Activated naive CD4-positive, alpha-beta T cell treated with anti-CD3 and anti-CD28 coated beads, Interleukin-2, amount 10 ng/mL, durations not matched to agents 7 days and 5 days (primary cell): ENCODE measurements at regions not wholly inside any gene's neighbourhood (a gene's known extent, or its start where the extent isn't known, plus 50 kb on each side); places are given as distances from the start of the nearest gene placed in this dataset.
"Not testable (repeated sequence)": the region's sequence is repeated elsewhere in the genome, so short reads cannot be mapped to it uniquely, and the experiment has no call there.

Source experiments
- CTCF ChIA-PET: fragments of 350-600 bp; sonication (Branson Sonifier 250); formaldehyde crosslinking; loops from one replicate; lab custom pipeline; 2021; ENCODE audit warnings: antibody characterized with exemption; lab: Charles Lee
- DNase-seq: peaks from one replicate; pipeline ENCODE4 v3.0.0-alpha.2; 2020
- H3K27ac Mint-ChIP-seq: one replicate; pipeline ENCODE4 v1.8.0; 2021; ENCODE audit warnings: mild to moderate bottlenecking, moderate library complexity, mixed read lengths
- H3K27me3 Mint-ChIP-seq: one replicate; pipeline ENCODE4 v1.8.0; 2021; ENCODE audit warnings: mild to moderate bottlenecking, mixed read lengths
- H3K36me3 Mint-ChIP-seq: one replicate; pipeline ENCODE4 v1.8.0; 2021; ENCODE audit warnings: mixed read lengths
- H3K4me1 Mint-ChIP-seq: one replicate; pipeline ENCODE4 v1.8.0; 2021; ENCODE audit warnings: mixed read lengths
- H3K4me3 Mint-ChIP-seq: one replicate; pipeline ENCODE4 v1.8.0; 2021; ENCODE audit warnings: mild to moderate bottlenecking, moderate library complexity, mixed read lengths
- H3K9me3 Mint-ChIP-seq: one replicate; pipeline ENCODE4 v1.8.0; 2021; ENCODE audit warnings: mixed read lengths

DNA sequence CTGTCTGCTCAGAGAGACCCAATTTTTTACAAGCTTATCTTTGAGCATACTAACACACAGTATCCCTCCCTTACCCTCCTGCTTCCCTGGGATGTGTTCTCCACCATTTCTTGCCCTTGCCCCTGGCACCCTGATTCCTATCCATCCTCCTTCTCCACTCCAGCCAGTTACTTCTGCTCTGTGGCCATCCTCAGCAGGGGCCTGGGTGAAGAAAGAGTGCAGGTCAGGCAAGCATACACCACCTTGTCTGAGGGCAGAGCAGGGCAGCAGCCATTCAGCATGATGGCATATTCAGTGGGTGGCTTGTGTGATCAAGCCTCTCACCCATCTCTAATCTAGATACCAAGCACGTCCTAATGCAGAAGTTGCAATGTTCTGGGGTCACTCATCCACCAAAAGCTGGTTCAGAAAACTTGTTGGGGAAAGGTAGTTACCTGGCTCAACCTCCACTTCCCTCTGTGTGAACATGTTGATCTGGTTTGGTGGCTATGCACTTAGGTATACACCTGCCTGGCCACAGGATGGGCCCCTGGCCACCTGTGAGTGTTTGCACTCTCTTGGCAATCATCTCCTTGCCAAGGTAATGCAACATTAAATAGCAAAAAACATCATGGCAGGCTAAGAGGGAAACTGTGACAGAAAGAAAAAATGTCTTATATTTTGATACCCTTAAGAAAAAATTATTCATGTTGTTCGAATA is 900.3 kb upstream of the MIR17HG start:
- no peaks in the 10 kb centered on the region for H3K4me1 Mint-ChIP-seq
- CTCF ChIA-PET: no interaction called here
- peaks cover 12% of the 10 kb centered on the region for H3K9me3 Mint-ChIP-seq
- no peak for DNase-seq
- no peaks in the 10 kb centered on the region for H3K27me3 Mint-ChIP-seq
- H3K4me3 Mint-ChIP-seq: no peak overlapping the region
- H3K27ac Mint-ChIP-seq: no peak overlapping the region
- no peaks in the 10 kb centered on the region for H3K36me3 Mint-ChIP-seq

- Mint-ChIP-seq H3K27me3 (no peaks in the 10 kb centered on the region), H3K36me3 (no peaks in the 10 kb centered on the region), H3K9me3 (peaks cover 12% of the 10 kb centered on the region), H3K27ac (no peak overlapping the region), H3K4me1 (no peaks in the 10 kb centered on the region), H3K4me3 (no peak overlapping the region)
- no peak for DNase-seq
- CTCF ChIA-PET: no interaction called here
These were observed 899.8 kb upstream of the MIR17HG start for GRCh38 chr13:90447734-90448101.

GRCh38 chr13:90448466-90449037 is 898.9 kb upstream of the MIR17HG start:
- H3K4me3 Mint-ChIP-seq: no peak overlapping the region
- CTCF ChIA-PET: interaction anchor here (0.7 kb wide), 1 partner anchor 13 kb away, joined by 3 read pairs; no protein-coding TSS in a partner anchor
- no peak overlapping the region for H3K27ac Mint-ChIP-seq
- no peaks in the 10 kb centered on the region for H3K4me1 Mint-ChIP-seq
- peaks cover 12% of the 10 kb centered on the region for H3K9me3 Mint-ChIP-seq
- no peaks in the 10 kb centered on the region for H3K27me3 Mint-ChIP-seq
- no peak for DNase-seq
- H3K36me3 Mint-ChIP-seq: no peaks in the 10 kb centered on the region

DNA sequence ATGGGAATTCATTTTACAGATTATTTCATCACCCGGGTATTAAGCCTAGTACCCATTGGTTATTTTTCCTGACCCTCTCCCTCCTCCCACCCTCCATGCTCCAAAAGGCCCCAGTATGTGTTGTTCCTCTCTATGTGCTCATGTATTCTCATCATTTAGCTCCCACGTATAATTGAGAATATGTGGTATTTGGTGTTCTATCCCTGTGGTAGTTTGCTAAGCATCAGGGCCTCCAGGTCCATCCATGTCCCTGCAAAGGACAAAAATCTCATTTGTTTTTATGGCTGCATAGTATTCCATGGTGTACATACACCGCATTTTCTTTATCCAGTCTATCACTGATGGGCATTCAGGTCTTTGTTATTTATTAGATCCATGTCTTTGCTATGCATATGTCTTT is 894.1 kb upstream of the MIR17HG start:
- Mint-ChIP-seq H3K4me1 (no peaks in the 10 kb centered on the region), H3K9me3 (peaks cover 8% of the 10 kb centered on the region), H3K36me3 (no peaks in the 10 kb centered on the region), H3K4me3 (no peak overlapping the region), H3K27me3 (no peaks in the 10 kb centered on the region), H3K27ac (no peak overlapping the region)
- CTCF ChIA-PET: no interaction called here
- DNase-seq: no peak

GRCh38 chr13:90454002-90454636 is 893.4 kb upstream of the MIR17HG start:
- no peak overlapping the region for H3K4me3 Mint-ChIP-seq
- no peak for DNase-seq
- CTCF ChIA-PET: no interaction called here
- no peaks in the 10 kb centered on the region for H3K27me3 Mint-ChIP-seq
- H3K4me1 Mint-ChIP-seq: no peaks in the 10 kb centered on the region
- no peaks in the 10 kb centered on the region for H3K36me3 Mint-ChIP-seq
- H3K27ac Mint-ChIP-seq: no peak overlapping the region
- H3K9me3 Mint-ChIP-seq: peaks cover 5% of the 10 kb centered on the region

GRCh38 chr13:90455067-90455466 is 892.4 kb upstream of the MIR17HG start:
- DNase-seq: no peak
- no peaks in the 10 kb centered on the region for H3K4me1 Mint-ChIP-seq
- peaks cover 5% of the 10 kb centered on the region for H3K9me3 Mint-ChIP-seq
- H3K36me3 Mint-ChIP-seq: no peaks in the 10 kb centered on the region
- H3K27me3 Mint-ChIP-seq: no peaks in the 10 kb centered on the region
- CTCF ChIA-PET: no interaction called here
- H3K4me3 Mint-ChIP-seq: no peak overlapping the region
- H3K27ac Mint-ChIP-seq: no peak overlapping the region

DNA sequence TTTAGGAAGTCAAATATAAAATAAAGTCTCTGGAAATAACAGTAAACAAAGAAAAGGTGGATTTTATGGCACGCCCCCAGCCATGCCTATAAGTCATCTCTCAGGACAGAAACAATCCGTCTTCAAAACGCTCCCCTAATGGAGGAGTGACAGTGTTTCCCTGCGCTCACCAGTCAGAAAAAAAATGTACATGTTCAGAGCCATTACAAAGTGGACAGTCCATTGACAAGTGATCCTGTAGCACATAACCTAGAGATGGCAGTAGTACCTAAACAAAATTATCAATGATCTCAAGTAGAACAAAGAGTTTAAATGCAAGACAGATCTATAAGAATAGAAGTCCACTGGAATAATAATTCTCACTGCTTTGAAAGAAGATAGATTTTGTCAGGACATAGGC is 891.7 kb upstream of the MIR17HG start:
- H3K4me3 Mint-ChIP-seq: no peak overlapping the region
- no peak overlapping the region for H3K27ac Mint-ChIP-seq
- no peaks in the 10 kb centered on the region for H3K36me3 Mint-ChIP-seq
- no peaks in the 10 kb centered on the region for H3K4me1 Mint-ChIP-seq
- CTCF ChIA-PET: no interaction called here
- H3K9me3 Mint-ChIP-seq: peaks cover 5% of the 10 kb centered on the region
- DNase-seq: no peak
- H3K27me3 Mint-ChIP-seq: no peaks in the 10 kb centered on the region

DNA sequence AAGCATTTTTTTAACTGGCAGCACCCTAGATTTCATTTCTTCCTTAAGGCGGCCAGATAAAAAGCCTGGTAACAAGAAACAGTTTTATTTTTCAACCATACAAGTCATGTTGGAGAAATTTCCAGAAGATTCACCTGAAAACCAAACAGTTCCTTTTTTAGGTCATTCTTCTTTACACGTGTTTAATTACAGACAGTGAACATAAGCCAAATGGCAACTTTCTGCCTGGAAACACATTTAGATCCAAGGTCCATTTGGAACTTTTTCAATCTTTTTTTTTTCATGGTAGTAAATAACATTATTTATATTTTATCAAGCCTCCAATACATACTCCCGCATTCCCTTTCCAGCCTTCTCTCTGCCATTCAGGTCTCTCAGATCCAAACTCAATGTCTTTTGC is 886.1 kb upstream of the MIR17HG start:
- Mint-ChIP-seq H3K4me3 (no peak overlapping the region), H3K36me3 (no peaks in the 10 kb centered on the region), H3K4me1 (no peaks in the 10 kb centered on the region), H3K27ac (no peak overlapping the region), H3K9me3 (peaks cover 9% of the 10 kb centered on the region), H3K27me3 (no peaks in the 10 kb centered on the region)
- CTCF ChIA-PET: no interaction called here
- DNase-seq: no peak

DNA sequence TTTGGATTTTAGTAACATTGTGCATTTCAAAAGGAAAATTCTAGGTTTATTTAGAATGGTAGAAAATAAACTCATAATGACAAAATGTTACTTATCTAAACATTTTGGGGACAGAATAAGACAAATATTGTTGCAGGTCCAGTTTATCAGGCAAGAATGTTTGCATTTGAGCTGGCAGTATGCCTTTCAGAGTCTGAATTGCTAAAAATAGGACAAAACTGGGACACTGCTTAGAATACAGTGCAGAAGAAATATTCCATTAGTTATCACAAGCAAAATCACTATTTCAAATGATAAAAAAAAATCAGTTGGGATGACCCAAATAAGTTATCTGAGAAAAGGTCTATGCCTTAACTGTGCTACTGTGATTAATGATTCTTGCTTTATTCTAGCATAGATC is 870.3 kb upstream of the MIR17HG start:
- CTCF ChIA-PET: no interaction called here
- H3K27ac Mint-ChIP-seq: no peak overlapping the region
- H3K4me3 Mint-ChIP-seq: no peak overlapping the region
- H3K9me3 Mint-ChIP-seq: peaks cover 8% of the 10 kb centered on the region
- no peaks in the 10 kb centered on the region for H3K4me1 Mint-ChIP-seq
- H3K27me3 Mint-ChIP-seq: no peaks in the 10 kb centered on the region
- H3K36me3 Mint-ChIP-seq: no peaks in the 10 kb centered on the region
- no peak for DNase-seq

DNA sequence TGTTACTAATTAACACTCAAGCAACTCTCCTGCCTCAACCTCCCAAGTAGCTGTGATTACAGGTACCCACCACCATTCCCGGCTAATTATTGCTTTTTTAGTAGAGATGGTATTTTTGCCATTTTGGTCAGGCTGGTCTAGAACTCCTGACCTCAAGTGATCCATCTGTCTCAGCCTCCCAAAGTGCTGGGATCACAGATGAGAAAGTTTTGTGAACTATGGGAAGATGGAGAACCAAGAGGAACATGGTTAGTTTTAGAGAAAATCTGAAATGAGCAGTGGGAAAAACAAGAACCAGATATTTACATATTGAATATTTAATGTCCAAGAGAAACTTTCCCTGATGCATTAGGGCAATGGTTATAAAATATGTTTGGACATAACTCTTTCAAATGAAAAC is 863.6 kb upstream of the MIR17HG start:
- no peak overlapping the region for H3K4me3 Mint-ChIP-seq
- no peaks in the 10 kb centered on the region for H3K4me1 Mint-ChIP-seq
- no peaks in the 10 kb centered on the region for H3K27me3 Mint-ChIP-seq
- CTCF ChIA-PET: no interaction called here
- H3K27ac Mint-ChIP-seq: no peak overlapping the region
- no peaks in the 10 kb centered on the region for H3K36me3 Mint-ChIP-seq
- peaks cover 8% of the 10 kb centered on the region for H3K9me3 Mint-ChIP-seq
- no peak for DNase-seq

GRCh38 chr13:90485436-90485835 is 862.1 kb upstream of the MIR17HG start:
- H3K27me3 Mint-ChIP-seq: no peaks in the 10 kb centered on the region
- no peaks in the 10 kb centered on the region for H3K4me1 Mint-ChIP-seq
- no peak overlapping the region for H3K27ac Mint-ChIP-seq
- peaks cover 8% of the 10 kb centered on the region for H3K9me3 Mint-ChIP-seq
- H3K36me3 Mint-ChIP-seq: no peaks in the 10 kb centered on the region
- CTCF ChIA-PET: no interaction called here
- no peak for DNase-seq
- H3K4me3 Mint-ChIP-seq: no peak overlapping the region

DNA sequence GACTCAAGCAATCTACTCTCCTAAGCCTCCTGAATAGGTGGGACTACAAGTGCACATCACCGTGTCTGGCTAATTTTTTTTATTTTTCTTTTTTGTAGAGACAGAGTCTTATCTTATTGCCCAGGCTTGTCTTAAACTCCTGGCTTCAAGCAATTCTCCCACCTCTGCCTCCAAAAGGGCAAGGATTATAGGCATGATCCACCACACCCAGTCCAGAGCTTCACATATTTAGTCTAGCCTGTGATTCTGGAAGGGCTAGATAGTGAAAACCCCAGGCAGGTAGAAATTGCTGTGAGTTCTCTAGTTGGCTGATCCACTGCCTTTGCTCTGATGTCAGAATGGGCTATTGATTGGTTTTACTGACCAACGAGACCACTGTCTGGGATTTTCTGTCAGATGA is 854.6 kb upstream of the MIR17HG start:
- CTCF ChIA-PET: no interaction called here
- peaks cover 17% of the 10 kb centered on the region for H3K9me3 Mint-ChIP-seq
- no peak for DNase-seq
- no peaks in the 10 kb centered on the region for H3K27me3 Mint-ChIP-seq
- H3K36me3 Mint-ChIP-seq: no peaks in the 10 kb centered on the region
- no peaks in the 10 kb centered on the region for H3K4me1 Mint-ChIP-seq
- H3K4me3 Mint-ChIP-seq: no peak overlapping the region
- H3K27ac Mint-ChIP-seq: no peak overlapping the region

GRCh38 chr13:90493667-90494066 is 853.8 kb upstream of the MIR17HG start:
- Mint-ChIP-seq H3K9me3 (peaks cover 15% of the 10 kb centered on the region), H3K27me3 (no peaks in the 10 kb centered on the region), H3K4me1 (no peaks in the 10 kb centered on the region), H3K27ac (no peak overlapping the region), H3K4me3 (no peak overlapping the region), H3K36me3 (no peaks in the 10 kb centered on the region)
- no peak for DNase-seq
- CTCF ChIA-PET: no interaction called here

DNA sequence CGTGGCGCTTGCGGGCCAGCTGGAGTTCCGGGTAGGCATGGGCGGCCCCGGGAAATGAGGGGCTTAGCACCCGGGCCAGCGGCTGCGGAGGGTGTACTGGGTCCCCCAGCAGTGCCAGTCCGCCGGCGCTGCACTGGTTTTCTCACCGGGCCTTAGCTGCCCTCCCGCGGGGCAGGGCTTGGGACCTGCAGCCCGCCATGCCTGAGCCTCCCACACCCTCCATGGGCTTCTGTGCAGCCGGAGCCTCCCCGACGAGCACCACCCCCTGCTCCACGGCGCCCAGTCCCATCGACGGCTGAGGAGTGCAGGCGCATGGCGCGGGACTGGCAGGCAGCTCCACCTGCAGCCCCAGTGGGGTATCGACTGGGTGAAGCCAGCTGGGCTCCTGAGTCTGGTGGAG is 852.6 kb upstream of the MIR17HG start:
- H3K4me1 Mint-ChIP-seq, H3K27ac Mint-ChIP-seq, CTCF ChIA-PET, H3K36me3 Mint-ChIP-seq, H3K27me3 Mint-ChIP-seq, DNase-seq, H3K4me3 Mint-ChIP-seq: not testable (repeated sequence)
- peaks cover 15% of the 10 kb centered on the region for H3K9me3 Mint-ChIP-seq

GRCh38 chr13:90498096-90498495 is 849.4 kb upstream of the MIR17HG start:
- Mint-ChIP-seq H3K4me1 (no peaks in the 10 kb centered on the region), H3K27me3 (no peaks in the 10 kb centered on the region), H3K27ac (no peak overlapping the region), H3K36me3 (no peaks in the 10 kb centered on the region), H3K9me3 (peaks cover 13% of the 10 kb centered on the region), H3K4me3 (no peak overlapping the region)
- no peak for DNase-seq
- CTCF ChIA-PET: no interaction called here
